Activated CD8-positive, alpha-beta memory T cell treated with anti-CD3 and anti-CD28 coated beads, Interleukin-2, amount 10 ng/mL, durations not matched to agents 7 days and 5 days (primary cell): ENCODE measurements at regions not wholly inside any gene's neighbourhood (a gene's known extent, or its start where the extent isn't known, plus 50 kb on each side); places are given as distances from the start of the nearest gene placed in this dataset.
"Not testable (repeated sequence)": the region's sequence is repeated elsewhere in the genome, so short reads cannot be mapped to it uniquely, and the experiment has no call there.

ENCODE experiments used
- ATAC-seq: fragments of 150-1000 bp; cut with Tn5 transposase; one replicate; pipeline ENCODE4 v1.10.0; 2021; ENCODE audit warnings: moderate library complexity
- CTCF ChIA-PET: fragments of 350-600 bp; sonication (Branson Sonifier 250); formaldehyde crosslinking; loops from one replicate; lab custom pipeline; 2021; ENCODE audit warnings: antibody characterized with exemption; lab: Charles Lee
- DNase-seq: peaks from one replicate; pipeline ENCODE4 v3.0.0-alpha.2; 2020
- H3K27ac Mint-ChIP-seq: one replicate; pipeline ENCODE4 v1.8.0; 2021; ENCODE audit warnings: mild to moderate bottlenecking, mixed read lengths
- H3K27me3 Mint-ChIP-seq: one replicate; pipeline ENCODE4 v1.8.0; 2021; ENCODE audit warnings: mixed read lengths
- H3K36me3 Mint-ChIP-seq: one replicate; pipeline ENCODE4 v1.8.0; 2021; ENCODE audit warnings: mild to moderate bottlenecking, mixed read lengths
- H3K4me1 Mint-ChIP-seq: one replicate; pipeline ENCODE4 v1.8.0; 2021; ENCODE audit warnings: mixed read lengths
- H3K4me3 Mint-ChIP-seq: one replicate; pipeline ENCODE4 v1.8.0; 2021; ENCODE audit warnings: mild to moderate bottlenecking, moderate library complexity, mixed read lengths
- H3K9me3 Mint-ChIP-seq: one replicate; pipeline ENCODE4 v1.8.0; 2022; ENCODE audit warnings: low read depth, mixed read lengths

DNA sequence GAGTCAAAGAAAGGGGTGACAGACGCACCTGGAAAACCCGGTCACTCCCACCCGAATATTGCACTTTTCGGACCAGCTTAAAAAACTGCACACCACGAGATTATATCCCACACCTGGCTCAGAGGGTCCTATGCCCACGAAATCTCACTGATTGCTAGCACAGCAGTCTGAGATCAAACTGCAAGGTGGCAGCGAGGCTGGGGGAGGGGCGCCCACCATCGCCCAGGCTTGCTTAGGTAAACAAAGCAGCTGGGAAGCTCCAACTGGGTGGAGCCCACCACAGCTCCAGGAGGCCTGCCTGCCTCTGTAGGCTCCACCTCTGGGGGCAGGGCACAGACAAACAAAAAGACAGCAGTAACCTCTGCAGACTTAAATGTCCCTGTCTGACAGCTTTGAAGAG lies 185.1 kb upstream of the CXADR start:
- CTCF ChIA-PET, H3K9me3 Mint-ChIP-seq, H3K36me3 Mint-ChIP-seq, ATAC-seq, H3K4me3 Mint-ChIP-seq, H3K4me1 Mint-ChIP-seq, H3K27ac Mint-ChIP-seq, H3K27me3 Mint-ChIP-seq, DNase-seq: not testable (repeated sequence)

DNA sequence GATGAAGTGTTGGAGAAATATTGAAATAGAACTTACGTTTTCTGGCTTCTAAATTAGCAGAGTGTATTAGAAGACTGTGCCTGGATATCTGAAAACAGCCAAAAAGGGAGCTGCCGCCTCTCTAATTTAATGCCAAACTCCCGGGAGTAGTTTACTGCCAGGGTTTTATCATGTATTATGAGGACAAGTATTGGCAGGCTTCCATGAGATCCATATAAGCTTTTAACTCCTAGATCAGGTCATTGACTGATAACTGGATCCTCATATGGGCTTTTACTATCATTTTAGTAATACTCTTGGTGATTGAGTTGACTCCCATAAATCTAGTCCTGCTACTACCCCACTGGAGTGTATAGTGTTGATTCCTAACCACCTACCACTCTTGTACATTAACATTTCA lies 178.4 kb upstream of the CXADR start:
- DNase-seq (no peak), ATAC-seq (no peak)
- Mint-ChIP-seq H3K4me3 (no peak overlapping the region), H3K27me3 (no peaks in the 10 kb centered on the region), H3K4me1 (no peaks in the 10 kb centered on the region), H3K9me3 (peaks cover 3% of the 10 kb centered on the region), H3K36me3 (no peaks in the 10 kb centered on the region), H3K27ac (no peak overlapping the region)
- CTCF ChIA-PET = no interaction called here

DNA sequence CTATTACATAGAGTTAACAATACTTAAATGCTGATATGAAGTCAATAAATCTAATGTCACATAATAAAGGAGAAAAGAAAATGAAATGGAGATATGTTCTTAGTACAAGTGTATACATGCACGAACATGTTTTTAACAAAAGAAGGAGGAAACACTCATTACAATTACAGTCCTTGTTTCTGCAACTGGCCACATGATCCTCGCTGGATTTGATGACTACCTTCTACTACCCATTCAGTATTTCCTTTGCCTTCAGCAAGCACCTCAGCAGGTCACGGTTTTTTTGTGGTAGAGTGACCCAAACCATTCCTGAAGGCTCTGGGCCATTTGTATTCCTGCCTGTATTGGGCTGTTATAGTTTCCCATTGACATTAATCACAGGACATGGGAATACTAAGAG lies 172.8 kb upstream of the CXADR start:
- H3K4me1 Mint-ChIP-seq = no peaks in the 10 kb centered on the region
- H3K36me3 Mint-ChIP-seq = no peaks in the 10 kb centered on the region
- no peak for DNase-seq
- ATAC-seq = no peak
- H3K9me3 Mint-ChIP-seq = peaks cover 6% of the 10 kb centered on the region
- CTCF ChIA-PET = no interaction called here
- no peak overlapping the region for H3K27ac Mint-ChIP-seq
- H3K4me3 Mint-ChIP-seq = no peak overlapping the region
- H3K27me3 Mint-ChIP-seq = no peaks in the 10 kb centered on the region

DNA sequence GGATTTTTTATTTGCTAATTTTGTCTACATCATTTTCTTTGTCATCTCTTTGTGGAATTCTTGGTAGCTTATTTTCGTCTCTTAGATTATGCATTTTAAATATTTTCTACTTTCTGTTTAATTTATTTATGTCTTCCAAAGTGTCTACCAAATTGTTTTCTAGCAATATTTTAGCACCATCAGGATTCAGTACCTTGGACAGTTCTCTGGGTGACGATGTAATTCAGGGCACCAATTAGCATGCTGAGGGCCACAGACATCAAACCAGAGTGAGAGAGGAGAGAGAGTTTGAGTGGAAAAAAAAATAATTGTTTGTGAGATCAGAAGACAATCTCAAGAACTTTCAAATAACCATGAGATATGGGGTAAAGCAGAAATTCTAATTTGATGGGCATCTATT lies 169.8 kb upstream of the CXADR start:
- no peaks in the 10 kb centered on the region for H3K27me3 Mint-ChIP-seq
- H3K4me1 Mint-ChIP-seq = no peaks in the 10 kb centered on the region
- H3K9me3 Mint-ChIP-seq = peaks cover 6% of the 10 kb centered on the region
- H3K36me3 Mint-ChIP-seq = no peaks in the 10 kb centered on the region
- no peak for ATAC-seq
- no peak for DNase-seq
- H3K27ac Mint-ChIP-seq = no peak overlapping the region
- no peak overlapping the region for H3K4me3 Mint-ChIP-seq
- CTCF ChIA-PET = no interaction called here

DNA sequence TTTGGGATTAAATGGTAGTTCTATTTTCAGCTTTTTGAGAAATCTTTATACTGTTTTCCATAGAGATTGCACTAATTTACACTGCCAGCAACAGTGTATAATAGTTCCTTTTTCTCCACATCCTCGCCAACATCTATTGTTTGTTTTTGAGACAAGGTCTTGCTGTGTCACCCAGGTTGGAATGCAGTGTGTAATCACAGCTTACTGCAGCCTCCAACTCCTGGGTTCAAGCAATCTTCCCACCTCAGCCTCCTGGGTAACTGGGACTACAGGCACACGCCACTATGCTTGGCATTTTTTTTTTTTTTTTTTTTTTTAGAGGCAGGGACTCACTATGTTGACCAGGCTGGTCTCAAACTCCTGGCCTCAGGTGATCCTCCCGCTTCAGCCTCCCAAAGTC lies 164.5 kb upstream of the CXADR start:
- CTCF ChIA-PET = no interaction called here
- ATAC-seq (no peak), DNase-seq (no peak)
- no peaks in the 10 kb centered on the region for H3K4me1 Mint-ChIP-seq
- no peaks in the 10 kb centered on the region for H3K36me3 Mint-ChIP-seq
- H3K9me3 Mint-ChIP-seq = no peaks in the 10 kb centered on the region
- no peak overlapping the region for H3K4me3 Mint-ChIP-seq
- H3K27ac Mint-ChIP-seq = no peak overlapping the region
- H3K27me3 Mint-ChIP-seq = no peaks in the 10 kb centered on the region

DNA sequence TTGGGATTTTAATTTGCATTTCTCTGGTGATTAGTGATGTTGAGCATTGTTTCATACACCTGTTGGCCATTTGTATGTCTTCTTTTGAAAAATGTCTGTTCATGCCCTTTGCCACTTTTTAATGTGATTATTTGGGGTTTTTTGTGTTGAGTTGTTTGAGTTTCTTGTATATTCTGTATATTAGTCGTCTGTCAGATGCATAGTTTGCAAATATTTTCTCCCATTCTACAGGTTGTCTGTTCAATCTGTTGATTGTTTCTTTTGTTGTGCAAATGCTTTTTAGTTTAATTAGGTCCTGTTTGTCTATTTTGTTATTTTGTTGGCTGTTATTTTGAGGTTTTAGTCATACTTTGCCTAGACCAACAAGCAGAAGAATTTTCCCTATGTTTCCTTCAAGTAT lies 164.0 kb upstream of the CXADR start:
- DNase-seq = no peak
- H3K27me3 Mint-ChIP-seq = no peaks in the 10 kb centered on the region
- H3K9me3 Mint-ChIP-seq = no peaks in the 10 kb centered on the region
- H3K36me3 Mint-ChIP-seq = no peaks in the 10 kb centered on the region
- CTCF ChIA-PET = no interaction called here
- no peak overlapping the region for H3K27ac Mint-ChIP-seq
- H3K4me3 Mint-ChIP-seq = no peak overlapping the region
- no peak for ATAC-seq
- H3K4me1 Mint-ChIP-seq = no peaks in the 10 kb centered on the region

DNA sequence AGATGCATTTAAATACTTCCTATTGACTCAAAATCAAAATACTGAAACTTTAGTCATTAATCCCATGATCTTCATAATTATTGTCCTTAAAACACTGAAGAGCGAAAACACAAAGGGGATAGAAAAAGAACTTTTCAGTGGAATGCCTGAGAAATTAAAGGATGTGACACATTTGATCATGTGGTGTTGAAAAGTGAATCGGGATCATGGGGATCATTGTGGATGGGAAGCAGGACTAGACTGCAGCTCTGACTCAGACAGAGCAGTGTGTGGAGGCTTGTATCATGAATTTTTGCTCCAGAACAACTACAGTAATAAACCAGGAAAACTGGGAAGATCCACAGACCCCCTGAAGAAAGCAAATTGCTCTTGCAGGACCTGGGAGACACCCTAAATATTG lies 161.1 kb upstream of the CXADR start:
- DNase-seq (no peak), ATAC-seq (no peak)
- H3K27ac Mint-ChIP-seq = no peak overlapping the region
- no peaks in the 10 kb centered on the region for H3K9me3 Mint-ChIP-seq
- H3K27me3 Mint-ChIP-seq = no peaks in the 10 kb centered on the region
- no peak overlapping the region for H3K4me3 Mint-ChIP-seq
- H3K36me3 Mint-ChIP-seq = no peaks in the 10 kb centered on the region
- H3K4me1 Mint-ChIP-seq = no peaks in the 10 kb centered on the region
- CTCF ChIA-PET = no interaction called here

DNA sequence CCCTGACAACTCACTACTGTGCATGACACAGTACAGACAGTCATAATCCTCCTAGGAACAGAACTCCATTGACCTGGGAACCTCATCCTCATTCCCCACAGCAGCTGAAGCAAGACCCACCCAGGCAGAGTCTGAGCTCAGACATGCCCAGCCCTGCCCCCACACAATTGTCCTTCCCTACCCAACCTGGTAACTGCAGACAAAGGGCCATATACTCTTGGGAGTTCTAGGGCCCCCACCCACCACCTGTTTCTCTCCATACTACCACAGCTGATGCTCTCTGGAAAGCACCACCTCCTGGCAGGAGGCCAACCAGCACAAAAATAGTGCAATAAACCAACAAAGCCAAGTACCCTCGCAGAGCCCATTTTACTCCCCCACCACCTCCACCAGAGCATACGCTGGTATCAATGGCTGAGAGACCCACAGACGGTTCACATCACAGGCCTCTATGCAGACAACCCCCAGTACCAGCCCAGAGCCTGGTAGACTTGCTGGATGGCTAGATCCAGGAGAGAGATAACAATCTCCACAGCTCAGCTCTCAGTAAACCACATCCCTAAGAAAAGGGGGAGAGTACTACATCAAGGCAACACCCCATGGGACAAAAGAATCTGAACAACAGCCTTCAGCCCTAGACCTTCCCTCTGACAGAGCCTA lies 159.7 kb upstream of the CXADR start:
- H3K4me1 Mint-ChIP-seq = no peaks in the 10 kb centered on the region
- CTCF ChIA-PET = no interaction called here
- H3K36me3 Mint-ChIP-seq = no peaks in the 10 kb centered on the region
- no peak overlapping the region for H3K27ac Mint-ChIP-seq
- no peaks in the 10 kb centered on the region for H3K9me3 Mint-ChIP-seq
- ATAC-seq (no peak), DNase-seq (no peak)
- no peak overlapping the region for H3K4me3 Mint-ChIP-seq
- no peaks in the 10 kb centered on the region for H3K27me3 Mint-ChIP-seq

DNA sequence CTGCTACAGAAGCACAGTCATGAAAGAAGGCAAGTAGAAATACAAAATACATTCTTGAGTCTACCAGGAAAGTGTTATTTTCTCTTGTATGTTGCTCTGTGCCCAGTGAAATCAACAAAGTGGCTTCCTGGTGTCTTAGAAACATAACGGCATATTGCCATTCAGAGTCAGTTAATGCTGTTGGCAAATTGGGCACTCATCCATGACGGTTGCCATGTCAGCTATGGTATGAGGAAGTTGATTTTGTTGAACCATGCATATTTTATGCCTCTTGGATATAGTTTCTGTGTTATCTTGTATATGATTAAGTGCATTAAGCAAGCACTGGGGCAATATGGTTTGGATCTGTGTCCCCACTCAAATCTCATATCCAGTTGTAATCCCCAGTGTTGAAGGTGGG lies 153.1 kb upstream of the CXADR start:
- H3K27ac Mint-ChIP-seq = no peak overlapping the region

DNA sequence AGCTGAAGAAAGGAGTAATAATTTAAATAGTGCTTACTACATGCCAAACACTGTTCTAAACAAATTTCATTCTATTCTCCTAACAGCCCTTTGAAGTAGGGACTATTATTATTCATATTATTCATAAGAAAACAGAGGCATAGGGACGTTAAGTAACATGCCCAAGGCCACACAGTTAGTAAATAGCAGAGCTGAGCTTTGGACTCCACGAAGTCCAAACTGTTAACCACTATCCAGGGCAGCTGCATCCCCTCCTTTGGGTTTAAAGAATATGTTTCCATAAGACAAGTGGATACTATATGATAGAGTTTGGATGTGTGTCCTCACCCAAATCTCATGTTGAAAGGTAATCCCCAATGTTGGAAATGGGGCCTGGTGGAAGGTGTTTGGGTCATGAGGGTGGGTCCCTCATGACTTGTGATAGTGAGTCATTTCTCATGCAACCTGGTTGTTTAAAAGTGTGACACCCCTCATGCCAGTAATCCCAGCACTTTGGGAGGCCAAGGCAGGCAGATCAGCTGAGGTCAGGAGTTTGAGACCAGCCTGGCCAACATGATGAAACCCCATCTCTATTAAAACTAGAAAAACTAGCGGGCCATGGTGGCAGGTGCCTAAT lies 144.0 kb upstream of the CXADR start:
- Mint-ChIP-seq H3K27ac (no peak overlapping the region), H3K9me3 (no peaks in the 10 kb centered on the region), H3K4me3 (no peak overlapping the region), H3K27me3 (peaks cover 19% of the 10 kb centered on the region), H3K36me3 (no peaks in the 10 kb centered on the region), H3K4me1 (no peaks in the 10 kb centered on the region)
- DNase-seq (no peak), ATAC-seq (no peak)
- CTCF ChIA-PET = no interaction called here

More for the DNA sequence above, 153.1 kb upstream of the CXADR start:
- CTCF ChIA-PET = no interaction called here
- Mint-ChIP-seq H3K4me1 (no peaks in the 10 kb centered on the region), H3K4me3 (no peak overlapping the region), H3K36me3 (no peaks in the 10 kb centered on the region), H3K27me3 (no peaks in the 10 kb centered on the region), H3K9me3 (no peaks in the 10 kb centered on the region)
- ATAC-seq = no peak
- DNase-seq = no peak

DNA sequence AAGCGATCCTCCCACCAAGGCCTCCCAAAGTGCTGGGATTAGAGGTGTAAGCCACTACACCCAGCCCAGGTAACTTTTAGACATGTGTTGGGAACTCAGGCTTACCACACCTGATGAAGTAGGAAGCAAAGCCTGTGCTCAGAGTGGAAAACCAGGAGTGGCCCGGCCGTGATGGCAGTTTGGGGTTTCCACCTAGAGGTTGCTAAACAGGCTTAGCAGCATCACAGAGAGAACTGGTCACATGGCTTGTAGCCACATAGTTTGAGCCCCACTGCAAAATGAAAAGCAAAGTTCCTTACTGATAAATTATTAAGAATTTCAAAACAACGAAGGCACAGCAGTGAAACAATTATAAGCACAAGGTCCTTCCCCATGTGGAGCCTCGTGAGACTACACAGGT lies 142.6 kb upstream of the CXADR start:
- H3K36me3 Mint-ChIP-seq = no peaks in the 10 kb centered on the region
- no peak overlapping the region for H3K4me3 Mint-ChIP-seq
- CTCF ChIA-PET = no interaction called here
- no peaks in the 10 kb centered on the region for H3K4me1 Mint-ChIP-seq
- DNase-seq (no peak), ATAC-seq (no peak)
- no peaks in the 10 kb centered on the region for H3K9me3 Mint-ChIP-seq
- peaks cover 22% of the 10 kb centered on the region for H3K27me3 Mint-ChIP-seq
- H3K27ac Mint-ChIP-seq = no peak overlapping the region

DNA sequence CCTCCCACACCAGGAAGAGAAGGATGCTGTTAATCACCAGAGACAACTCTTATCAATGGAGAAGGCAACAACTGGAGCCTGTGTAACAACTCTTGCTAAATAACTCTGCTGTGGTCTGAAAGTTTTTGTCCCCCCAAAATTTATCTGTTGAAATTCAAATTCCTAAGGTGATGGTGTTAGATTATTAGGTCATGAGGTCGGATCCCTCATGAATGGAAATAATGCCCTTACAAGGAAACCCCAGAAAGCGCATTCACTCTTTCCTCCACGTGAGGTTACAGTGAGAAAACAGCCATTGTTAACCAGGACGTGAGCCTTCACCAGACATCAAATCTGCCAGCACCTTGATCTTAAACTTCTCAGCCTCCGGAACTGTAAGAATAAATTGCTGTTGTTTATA lies 141.9 kb upstream of the CXADR start:
- Mint-ChIP-seq H3K4me3 (no peak overlapping the region), H3K36me3 (no peaks in the 10 kb centered on the region), H3K27ac (no peak overlapping the region), H3K9me3 (no peaks in the 10 kb centered on the region), H3K4me1 (no peaks in the 10 kb centered on the region), H3K27me3 (peaks cover 22% of the 10 kb centered on the region)
- CTCF ChIA-PET = no interaction called here
- DNase-seq (no peak), ATAC-seq (no peak)

DNA sequence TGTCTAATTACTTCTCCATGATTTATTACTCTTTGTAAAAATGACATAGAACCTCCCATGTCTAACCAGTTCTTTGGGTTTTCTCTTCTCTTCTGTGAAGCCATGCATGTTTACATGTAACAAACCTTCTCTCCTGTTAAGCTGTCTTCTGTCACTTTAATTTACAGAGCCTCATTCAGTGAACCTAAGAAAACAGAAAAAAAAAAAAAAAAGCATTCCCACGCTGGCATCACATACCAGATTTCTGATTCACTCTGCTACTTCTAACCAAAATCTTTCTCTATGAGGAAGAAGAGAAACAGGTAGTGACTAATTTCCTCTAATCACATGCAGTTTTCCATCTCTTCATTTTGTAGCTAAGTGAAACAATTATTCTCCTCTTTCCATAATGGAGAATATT lies 141.4 kb upstream of the CXADR start:
- H3K27me3 Mint-ChIP-seq = peaks cover 22% of the 10 kb centered on the region
- CTCF ChIA-PET = no interaction called here
- no peaks in the 10 kb centered on the region for H3K4me1 Mint-ChIP-seq
- no peak overlapping the region for H3K27ac Mint-ChIP-seq
- no peak overlapping the region for H3K4me3 Mint-ChIP-seq
- H3K9me3 Mint-ChIP-seq = no peaks in the 10 kb centered on the region
- DNase-seq = no peak
- no peak for ATAC-seq
- no peaks in the 10 kb centered on the region for H3K36me3 Mint-ChIP-seq

DNA sequence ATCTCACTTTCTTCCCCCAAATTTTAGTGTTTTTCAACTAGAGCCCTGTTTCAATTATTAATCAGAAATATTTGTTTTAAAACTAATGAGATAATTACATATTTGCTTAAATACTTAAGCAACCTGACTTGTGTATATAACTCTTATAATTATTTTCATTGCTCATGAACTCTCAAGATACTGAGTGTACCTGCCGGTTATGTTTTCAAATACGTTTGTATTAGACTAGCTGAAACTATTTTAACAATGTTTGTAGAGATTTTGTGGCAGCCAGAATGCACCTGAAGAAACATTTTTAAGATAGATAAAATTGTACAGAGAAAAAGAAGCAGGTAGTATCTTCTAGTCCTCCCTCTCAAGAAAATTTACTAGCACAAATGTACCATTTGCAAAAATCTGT lies 140.6 kb upstream of the CXADR start:
- Mint-ChIP-seq H3K9me3 (no peaks in the 10 kb centered on the region), H3K4me1 (no peaks in the 10 kb centered on the region), H3K4me3 (no peak overlapping the region), H3K27me3 (peaks cover 22% of the 10 kb centered on the region), H3K27ac (no peak overlapping the region), H3K36me3 (no peaks in the 10 kb centered on the region)
- ATAC-seq (no peak), DNase-seq (no peak)
- CTCF ChIA-PET = no interaction called here
